HG03108 (cell line): ENCODE measurements at regions not wholly inside any gene's neighbourhood (a gene's known extent, or its start where the extent isn't known, plus 50 kb on each side); places are given as distances from the start of the nearest gene placed in this dataset.

Source experiments
- ATAC-seq: cut with Tn5 transposase; IDR thresholded peaks from one replicate; pipeline ENCODE4 v1.9.1; 2021; ENCODE audit warnings: moderate library complexity; ENCODE audit not compliant: unreplicated experiment

GRCh38 chr16:63612462-63613227 lies 1509.2 kb downstream of the CDH11 start:
- no peak for ATAC-seq

GRCh38 chr16:63606778-63607177 lies 1515.1 kb downstream of the CDH11 start:
- no peak for ATAC-seq

- ATAC-seq: no peak
Measured at GRCh38 chr16:63602206-63602927, 1519.5 kb downstream of the CDH11 start.

- ATAC-seq: no peak
Measured at GRCh38 chr16:63596716-63597115, 1525.1 kb downstream of the CDH11 start.

GRCh38 chr16:63592852-63593251 lies 1529.0 kb downstream of the CDH11 start:
- no peak for ATAC-seq

GRCh38 chr16:63581570-63581969 lies 1540.3 kb downstream of the CDH11 start:
- no peak for ATAC-seq

- no peak for ATAC-seq
Measured at GRCh38 chr16:63578791-63579190, 1542.6 kb upstream of the CDH8 start.

GRCh38 chr16:63577891-63578290 lies 1541.7 kb upstream of the CDH8 start:
- ATAC-seq: no peak

- no peak for ATAC-seq
Measured at GRCh38 chr16:63575041-63575440, 1538.8 kb upstream of the CDH8 start.

GRCh38 chr16:63568164-63568563 lies 1531.9 kb upstream of the CDH8 start:
- no peak for ATAC-seq

GRCh38 chr16:63563819-63564505 lies 1527.7 kb upstream of the CDH8 start:
- no peak for ATAC-seq

- no peak for ATAC-seq
Measured at GRCh38 chr16:63553980-63554379, 1517.7 kb upstream of the CDH8 start.

- ATAC-seq: no peak
Measured at GRCh38 chr16:63539276-63539675, 1503.0 kb upstream of the CDH8 start.

- no peak for ATAC-seq
Measured at GRCh38 chr16:63530974-63531373, 1494.7 kb upstream of the CDH8 start.

- no peak for ATAC-seq
Measured at GRCh38 chr16:63530208-63530607, 1494.0 kb upstream of the CDH8 start.

GRCh38 chr16:63527404-63527803 lies 1491.2 kb upstream of the CDH8 start:
- ATAC-seq: no peak

- no peak for ATAC-seq
Measured at GRCh38 chr16:63516394-63516793, 1480.2 kb upstream of the CDH8 start.

- no peak for ATAC-seq
Measured at GRCh38 chr16:63512910-63513309, 1476.7 kb upstream of the CDH8 start.

GRCh38 chr16:63497408-63497807 lies 1461.2 kb upstream of the CDH8 start:
- no peak for ATAC-seq

- no peak for ATAC-seq
Measured at GRCh38 chr16:63496282-63496681, 1460.0 kb upstream of the CDH8 start.

- no peak for ATAC-seq
Measured at GRCh38 chr16:63488955-63489354, 1452.7 kb upstream of the CDH8 start.

- no peak for ATAC-seq
Measured at GRCh38 chr16:63481060-63481459, 1444.8 kb upstream of the CDH8 start.
